DMS 273 (cell line): ENCODE measurements at regions not wholly inside any gene's neighbourhood (a gene's known extent, or its start where the extent isn't known, plus 50 kb on each side); places are given as distances from the start of the nearest gene placed in this dataset.

ENCODE experiments used
- DNase-seq: peaks from one replicate; lab custom pipeline; 2025; ENCODE audit not compliant: unreplicated experiment; lab: John Stamatoyannopoulos, UW

DNA sequence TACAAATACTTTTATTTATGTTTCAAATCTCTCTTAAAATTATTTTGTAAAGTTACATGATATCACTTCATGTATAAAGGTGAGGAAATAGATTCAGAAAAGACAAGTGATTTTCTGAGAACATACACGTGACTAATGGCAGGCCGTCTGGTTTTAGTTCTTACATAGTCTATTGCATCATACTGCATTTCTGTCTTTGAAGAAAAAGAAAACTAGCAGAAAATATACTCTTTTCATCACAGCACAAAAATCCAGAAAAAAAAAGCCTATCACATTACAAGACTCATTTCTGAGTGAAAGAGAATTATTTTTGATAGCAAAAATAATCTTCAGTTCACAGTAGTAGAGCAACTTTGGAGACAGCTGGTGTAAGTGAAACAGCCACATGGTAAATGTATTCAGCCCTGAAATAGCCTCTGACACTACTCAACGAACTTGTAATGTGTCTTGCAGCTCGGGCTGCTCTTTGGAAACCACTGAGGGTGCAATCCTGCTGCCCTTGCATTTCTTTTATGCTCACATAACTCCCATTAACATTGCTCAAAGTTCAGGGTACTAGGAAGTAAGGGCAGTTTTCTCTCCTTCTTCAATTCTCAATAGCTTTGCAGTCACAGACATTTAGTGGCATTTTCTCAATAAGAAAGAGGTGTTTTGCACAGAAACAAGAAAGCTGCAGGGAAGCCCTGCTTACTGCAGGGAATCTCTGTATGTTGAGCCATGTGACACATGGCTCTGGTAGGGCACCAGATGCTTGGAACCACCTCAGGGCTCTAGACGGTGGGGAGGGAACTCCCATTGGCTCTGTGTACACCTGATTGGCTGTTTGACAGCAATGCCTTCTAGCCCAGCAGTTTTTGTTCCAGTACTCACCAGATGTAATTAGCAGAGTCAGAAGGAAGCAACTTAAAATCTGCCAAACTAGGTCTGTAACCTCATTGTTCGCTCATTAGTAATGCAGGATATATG is 845.3 kb upstream of the PTPRD start:
- DNase-seq = peak; percentile 98

DNA sequence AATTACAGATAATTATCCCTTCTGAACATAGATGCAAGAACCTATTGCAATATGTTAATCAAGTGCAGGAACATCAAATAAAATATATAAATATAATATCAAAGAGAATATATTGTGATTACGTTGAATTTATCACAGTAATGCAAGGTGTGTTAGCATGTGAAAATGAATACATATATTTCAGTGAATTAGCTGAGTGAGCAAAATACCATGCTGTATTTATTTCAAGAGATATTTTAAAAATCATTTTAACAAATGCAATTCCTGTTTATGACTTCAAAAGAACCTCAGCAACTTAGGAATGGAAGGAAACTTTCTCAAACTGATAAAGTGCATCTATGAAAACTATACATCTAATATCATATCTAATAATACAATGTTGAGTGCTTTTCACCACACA is 856.9 kb upstream of the PTPRD start:
- DNase-seq = no peak

DNA sequence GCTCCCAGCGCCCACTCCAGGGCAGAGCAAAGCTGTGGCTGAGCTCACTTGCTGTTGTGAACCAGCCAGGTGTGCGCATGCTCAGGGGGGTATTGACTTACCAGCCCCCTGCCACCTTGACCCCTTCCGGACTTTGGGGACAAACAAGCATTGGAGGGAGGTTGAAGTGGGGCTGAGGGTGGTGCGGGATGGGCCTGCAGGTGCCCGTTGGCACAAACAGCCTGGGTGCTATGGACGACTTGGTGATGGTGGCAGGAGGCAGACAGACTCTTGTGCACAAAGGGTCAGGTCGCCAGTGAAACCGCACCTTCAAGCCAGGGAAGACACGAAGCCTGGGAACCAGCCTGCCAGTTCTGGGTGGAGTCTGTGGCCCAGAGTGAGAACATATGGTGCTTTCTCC is 858.5 kb upstream of the PTPRD start:
- no peak for DNase-seq

- DNase-seq = no peak
Observed at GRCh38 chr9:11500780-11501179, 888.0 kb upstream of the PTPRD start.

GRCh38 chr9:11506980-11507379 is 894.2 kb upstream of the PTPRD start:
- DNase-seq = no peak

DNA sequence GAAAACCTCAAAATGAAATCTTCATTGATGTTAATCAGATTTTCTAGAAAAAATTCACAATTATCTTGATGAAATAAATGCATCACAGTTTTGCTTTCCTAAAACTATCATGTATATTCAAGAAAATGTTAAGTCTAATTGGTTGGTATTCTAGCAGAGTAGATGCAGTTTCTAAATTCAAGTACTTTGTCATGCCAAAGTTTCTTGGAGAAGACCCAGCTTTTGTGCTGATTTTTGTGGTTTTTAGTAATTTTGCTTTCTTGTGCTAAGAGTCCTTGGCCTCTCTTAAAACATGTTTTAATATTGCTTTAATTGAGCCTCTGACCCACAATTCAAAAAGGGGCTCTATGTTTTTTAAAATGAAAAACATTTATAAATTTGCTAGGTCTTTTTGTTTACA is 924.8 kb upstream of the PTPRD start:
- no peak for DNase-seq

GRCh38 chr9:11542781-11543180 is 930.0 kb upstream of the PTPRD start:
- no peak for DNase-seq

DNA sequence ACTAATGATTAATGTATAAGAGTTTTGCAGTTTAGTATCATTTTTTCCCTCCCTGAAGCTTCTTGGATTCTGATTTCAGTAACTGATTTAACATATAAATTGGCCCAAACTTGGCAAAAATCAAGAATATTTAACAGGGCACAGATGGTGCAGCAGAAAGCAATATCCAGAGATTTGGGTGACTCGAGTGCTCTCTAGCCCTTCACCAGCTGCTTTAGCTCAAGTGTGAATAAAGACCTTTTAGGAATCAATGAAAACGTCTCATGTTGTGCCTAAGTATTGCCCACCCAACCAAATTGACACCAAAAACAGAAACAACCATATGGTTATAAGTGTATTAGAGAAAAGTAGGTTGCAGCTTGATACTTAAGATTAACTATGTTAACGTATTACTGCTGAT is 933.4 kb upstream of the PTPRD start:
- DNase-seq = peak; percentile 61

GRCh38 chr9:11549311-11549794 is 936.6 kb upstream of the PTPRD start:
- DNase-seq = no peak

- no peak for DNase-seq
Observed at GRCh38 chr9:11551106-11551505, 938.3 kb upstream of the PTPRD start.

- no peak for DNase-seq
Observed at GRCh38 chr9:11558043-11558442, 945.2 kb upstream of the PTPRD start.

DNA sequence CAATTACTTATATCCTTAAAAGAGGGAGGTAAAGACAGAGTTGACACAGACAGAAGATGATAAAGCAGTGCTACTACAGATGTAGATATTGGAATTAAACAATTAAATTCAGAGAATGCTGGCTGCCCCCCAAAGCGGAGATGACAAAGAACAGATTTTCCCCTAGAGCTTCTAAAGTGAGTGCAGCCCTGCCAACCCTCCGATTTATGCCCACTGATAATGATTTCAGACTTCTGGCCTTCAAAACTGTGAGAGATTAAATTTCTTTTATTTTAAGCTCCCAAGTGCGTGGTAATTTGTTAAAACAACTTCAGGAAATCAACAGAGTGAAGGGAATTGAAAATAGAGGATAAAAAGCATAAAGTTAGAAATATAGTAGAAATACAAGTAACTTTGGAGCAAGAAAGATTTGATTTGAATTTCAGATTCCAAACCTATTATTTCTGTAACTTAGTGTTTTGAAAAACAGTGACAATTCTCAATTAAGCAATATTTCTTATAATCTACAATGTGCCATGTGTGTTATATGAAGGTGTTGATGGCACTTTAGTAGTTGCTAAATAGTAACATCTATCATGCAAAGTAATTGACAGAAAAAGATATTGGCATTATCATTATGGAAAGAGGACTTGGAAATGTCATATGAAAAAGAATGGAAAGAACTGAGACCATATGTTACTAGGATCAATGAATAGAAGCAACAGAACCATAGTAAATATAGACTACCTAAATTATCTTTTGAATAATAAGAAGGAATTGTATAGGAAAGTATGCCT is 946.4 kb upstream of the PTPRD start:
- DNase-seq = no peak

DNA sequence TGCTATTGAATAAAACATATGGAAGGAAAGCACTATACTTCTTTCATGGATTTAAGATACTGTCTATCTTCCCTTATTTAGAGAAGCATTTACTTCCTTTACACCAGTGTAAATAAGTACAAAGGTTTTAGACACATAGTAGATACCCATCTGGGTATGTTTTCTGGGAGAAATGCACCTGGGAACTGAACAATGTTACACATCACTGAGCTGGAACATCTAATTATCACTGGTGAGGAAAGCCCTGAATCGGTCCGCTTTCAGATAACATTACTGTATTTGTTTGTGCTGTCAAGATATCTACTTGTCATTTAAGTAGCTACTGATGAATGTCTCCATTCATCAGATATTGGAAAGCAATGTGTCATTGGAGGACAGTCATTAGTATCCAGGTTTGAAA is 964.7 kb upstream of the PTPRD start:
- DNase-seq = no peak

GRCh38 chr9:11595756-11596155 is 983.0 kb upstream of the PTPRD start:
- no peak for DNase-seq

DNA sequence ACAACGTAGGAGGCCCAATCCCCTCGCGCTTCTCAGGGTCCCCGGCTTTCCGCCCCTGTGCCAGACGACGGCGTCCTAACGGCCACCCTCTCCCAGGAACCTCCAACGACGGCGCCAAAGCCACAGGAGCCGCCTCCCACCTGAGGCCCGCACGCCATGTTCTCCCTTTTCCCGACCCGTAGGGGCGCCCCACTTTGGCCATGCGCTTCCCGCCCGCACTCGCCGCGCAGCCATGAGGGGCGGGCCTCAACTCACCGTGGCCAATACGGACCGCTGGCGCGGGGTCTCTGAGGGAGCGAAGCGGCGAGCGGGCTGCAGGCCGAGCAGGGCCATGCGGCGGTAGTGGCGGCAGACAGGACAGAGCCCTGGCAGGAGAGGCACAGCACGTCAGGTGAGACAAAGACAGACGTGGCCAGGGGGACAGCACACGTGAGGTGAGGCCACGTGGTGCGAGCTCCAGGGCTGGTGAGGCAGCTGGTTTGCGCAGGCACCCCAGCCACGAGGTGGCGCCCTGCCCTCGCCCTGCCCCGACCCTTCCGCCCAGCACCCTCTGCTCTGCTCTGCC is 1005.5 kb upstream of the PTPRD start:
- DNase-seq = no peak

- no peak for DNase-seq
Observed at GRCh38 chr9:11632691-11633090, 1019.9 kb upstream of the PTPRD start.

- DNase-seq = no peak
Observed at GRCh38 chr9:11646831-11647230, 1034.0 kb upstream of the PTPRD start.

- no peak for DNase-seq
Observed at GRCh38 chr9:11653867-11654266, 1039.3 kb upstream of the TYRP1 start.

- DNase-seq = no peak
Observed at GRCh38 chr9:11663913-11664312, 1029.3 kb upstream of the TYRP1 start.

DNA sequence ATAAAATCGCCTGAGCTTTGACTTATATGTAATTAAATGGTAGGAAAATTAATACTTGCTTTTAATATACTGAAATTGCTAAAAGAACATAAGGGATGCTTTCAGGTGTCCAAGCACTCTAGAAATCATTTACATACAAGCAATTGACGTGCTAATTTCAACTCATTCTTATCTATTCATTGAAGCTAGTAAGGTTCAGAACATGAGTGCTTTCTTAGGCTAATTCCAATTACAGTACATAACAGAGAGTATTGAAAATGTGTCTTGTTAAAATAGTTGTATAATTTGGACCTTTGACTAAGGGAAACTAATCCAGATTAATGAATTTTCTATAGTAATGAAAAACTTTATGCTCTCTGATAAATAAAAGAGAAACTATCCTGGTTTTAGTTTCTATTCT is 1016.4 kb upstream of the TYRP1 start:
- DNase-seq = no peak

DNA sequence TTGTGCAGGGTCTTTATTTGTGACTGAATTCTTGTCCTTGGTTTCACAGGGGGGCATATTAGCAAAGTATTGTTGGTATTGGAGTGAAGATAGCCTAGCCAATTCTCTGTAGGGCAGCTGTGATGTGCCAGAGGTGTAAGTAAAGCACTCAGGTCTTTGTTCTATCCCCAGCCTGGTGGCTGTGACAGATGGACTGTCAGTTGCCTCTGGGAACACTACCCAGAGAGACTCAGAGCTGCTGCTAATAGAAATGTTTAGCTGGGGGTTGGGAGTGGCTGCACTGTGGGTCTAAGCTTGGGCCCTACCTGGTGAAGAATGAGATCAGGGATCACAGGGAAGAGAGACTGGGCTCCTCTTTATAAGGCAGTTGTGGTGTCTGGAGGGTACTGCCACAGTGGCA is 1006.5 kb upstream of the TYRP1 start:
- DNase-seq = peak; percentile 43

- no peak for DNase-seq
Observed at GRCh38 chr9:11697126-11697525, 996.1 kb upstream of the TYRP1 start.
